ENCODE measurements at regions not wholly inside any gene's neighbourhood (a gene's known extent, or its start where the extent isn't known, plus 50 kb on each side); places are given as distances from the start of the nearest gene placed in this dataset.

DNA sequence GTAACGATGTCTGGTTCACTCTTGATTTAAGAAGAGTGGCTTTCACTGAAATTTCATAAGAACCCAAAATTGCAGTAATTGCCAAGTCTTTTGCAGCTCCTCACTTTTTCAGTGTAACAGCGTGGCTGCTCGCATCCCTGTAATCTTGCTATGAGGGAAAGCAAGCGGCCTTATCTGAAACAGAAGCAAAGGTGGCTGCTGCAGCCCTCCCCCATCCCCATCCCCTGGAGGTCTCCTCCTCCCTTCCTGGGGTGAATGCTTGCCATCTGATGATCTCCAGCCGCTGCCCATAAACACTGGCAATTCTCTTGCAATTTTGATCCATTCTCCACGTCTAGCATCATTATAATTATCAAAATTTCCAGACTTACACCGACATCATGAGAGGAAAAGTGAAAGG lies 182.5 kb upstream of the ASIC2 start:
- no peak for DNase-seq (ENCODE audit: low read depth, low spot score)

DNA sequence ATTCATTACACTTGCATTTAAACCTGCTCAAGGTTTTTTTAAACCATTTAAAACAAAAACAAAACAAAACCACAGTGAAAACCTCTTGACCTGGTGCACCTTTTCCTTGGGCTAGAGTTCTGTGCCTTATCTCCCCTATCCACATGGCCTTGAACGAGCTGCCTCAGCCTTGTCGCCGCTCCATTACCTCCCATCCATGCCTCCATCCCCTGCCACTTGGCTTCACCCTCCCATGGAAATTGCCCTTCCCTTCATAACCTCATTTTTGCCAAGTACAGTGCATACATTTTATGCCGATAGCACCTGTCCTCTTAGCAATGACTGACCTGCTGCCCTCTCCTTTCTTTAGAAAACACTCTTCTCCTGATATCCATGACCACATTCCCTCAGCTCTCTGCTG lies 188.6 kb upstream of the ASIC2 start:
- no peak for DNase-seq (ENCODE audit: low read depth, low spot score)

DNA sequence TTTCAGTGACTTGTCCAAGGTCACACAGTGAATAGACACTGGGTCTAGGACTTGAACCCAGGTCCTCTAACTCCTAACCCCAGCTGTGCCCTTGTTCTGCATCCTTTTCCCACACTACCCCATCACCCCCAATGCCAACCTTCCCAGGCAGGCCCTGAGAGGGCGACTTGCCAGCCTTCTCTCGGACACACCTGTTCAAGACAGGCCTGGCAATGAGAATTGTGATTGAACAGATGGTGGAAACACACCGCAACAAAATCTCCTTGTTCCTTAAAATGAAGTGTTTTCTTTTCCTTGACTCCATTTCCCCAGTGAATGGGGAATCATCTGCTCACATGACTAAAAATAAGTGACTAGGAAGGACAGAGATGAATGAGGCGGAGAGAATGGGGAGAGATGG lies 189.5 kb upstream of the ASIC2 start:
- DNase-seq (ENCODE audit: low read depth, low spot score): no peak

DNA sequence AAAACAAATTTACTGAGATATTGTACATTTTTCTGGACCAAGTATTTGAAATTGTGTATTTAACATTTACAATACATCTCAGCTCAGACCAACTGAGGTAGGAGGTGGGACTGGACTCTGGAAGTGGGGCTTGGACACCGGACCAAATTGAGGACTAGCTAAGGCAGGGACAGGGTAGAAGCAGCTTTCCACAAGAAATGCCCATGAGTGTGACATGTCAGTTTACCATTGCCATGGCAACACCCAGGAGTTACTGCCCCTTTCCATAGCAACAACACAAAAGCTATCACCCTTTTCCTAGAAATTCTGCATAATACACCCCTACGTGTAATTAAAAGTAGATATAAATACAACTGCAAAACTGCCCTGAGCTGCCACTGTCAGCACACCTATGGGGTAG lies 191.5 kb upstream of the ASIC2 start:
- no peak for DNase-seq (ENCODE audit: low read depth, low spot score)

DNA sequence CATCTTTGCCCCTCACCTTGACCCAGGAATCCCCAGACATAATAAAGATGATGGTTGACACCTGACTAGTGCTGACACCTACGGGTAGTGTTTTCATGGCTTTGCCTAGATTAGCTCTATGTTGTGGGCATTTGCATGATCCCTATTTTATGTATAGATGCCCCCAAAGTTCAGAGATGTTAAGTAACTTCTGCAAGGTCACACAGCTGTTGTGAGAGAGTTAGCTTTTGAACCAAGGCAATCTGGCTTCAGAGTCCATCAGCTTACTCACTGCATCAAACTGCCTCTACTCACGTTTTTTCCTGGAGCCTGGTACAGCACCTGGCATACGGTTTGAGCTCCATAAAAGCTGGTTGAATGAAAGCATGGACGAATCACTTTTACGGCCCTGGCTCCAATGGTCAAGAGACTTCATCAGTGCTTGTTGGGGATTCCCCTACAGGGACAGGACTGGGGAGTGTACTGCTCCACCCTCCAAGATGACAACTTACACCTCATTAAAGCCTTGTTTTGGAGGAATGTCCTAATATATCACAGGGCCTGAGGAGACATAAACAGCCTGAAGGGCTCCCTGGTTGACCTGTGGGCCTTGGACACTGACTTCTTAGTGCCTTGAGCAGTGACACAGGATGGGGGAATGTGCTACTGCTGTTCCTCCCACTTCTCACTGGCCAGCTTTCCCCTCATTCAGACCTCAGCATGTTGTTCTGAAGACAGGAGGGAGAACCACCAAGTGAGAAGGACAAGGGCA lies 193.2 kb upstream of the ASIC2 start:
- DNase-seq (ENCODE audit: low read depth, low spot score): no peak

DNA sequence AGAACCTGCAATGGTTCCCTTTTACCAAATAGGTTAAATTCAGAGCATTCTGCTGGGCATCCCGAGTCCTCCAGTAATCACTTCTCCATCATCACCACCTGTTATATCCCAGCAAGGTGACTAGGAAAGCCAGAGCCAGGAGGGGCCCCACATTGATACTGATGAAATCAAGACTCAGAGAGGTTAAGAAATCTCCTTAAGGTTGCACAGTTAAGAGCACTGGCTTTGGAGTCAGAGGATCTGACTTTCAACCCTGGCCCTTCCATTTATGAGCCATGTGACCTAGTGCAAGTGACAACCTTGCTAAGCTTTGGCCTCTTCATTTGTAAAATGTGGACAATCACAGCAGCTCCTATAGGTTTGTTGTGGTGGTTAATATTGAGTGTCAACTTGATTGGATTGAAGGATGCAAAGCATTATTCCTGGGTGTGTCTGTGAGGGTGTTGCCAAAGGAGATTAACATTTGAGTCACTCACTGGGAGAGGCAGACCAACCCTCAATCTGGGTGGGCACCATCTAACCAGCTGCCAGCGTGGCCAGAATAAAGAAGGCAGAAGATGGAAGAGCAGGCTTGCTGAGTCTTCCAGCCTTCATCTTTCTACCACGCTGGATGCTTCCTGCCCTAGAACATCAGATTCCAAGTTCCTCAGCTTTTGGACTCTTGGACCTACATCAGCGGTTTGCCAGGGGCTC lies 194.2 kb upstream of the ASIC2 start:
- DNase-seq (ENCODE audit: low read depth, low spot score): no peak

DNA sequence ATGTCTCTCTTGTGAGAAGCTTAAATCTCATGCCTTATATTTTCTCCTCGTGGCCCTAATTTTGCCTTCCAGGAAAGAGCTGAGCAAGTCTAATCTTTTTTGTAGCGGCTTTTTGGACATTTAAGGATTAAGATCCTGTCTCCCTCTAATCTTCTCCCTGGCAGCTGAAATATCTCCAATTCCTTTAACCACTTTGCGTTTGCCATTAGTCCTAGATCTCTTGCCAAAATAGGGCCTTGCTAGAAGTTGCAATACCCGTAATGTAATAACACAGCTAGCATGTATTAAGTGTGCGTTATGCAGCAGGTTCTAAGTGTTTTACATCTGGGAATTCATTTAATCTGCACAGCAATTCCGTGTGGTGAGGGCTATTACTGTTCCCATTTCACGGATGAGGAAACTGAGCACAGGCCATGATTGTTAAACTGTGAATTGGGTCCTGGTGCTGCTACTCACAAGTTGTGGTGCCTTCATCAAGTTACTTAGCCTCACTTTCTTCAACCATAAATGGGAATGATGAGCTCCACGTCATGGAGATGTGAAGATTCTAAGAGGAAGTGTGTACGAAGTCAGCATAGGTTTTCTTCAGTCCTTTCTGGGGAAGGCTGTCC lies 198.9 kb upstream of the ASIC2 start:
- no peak for DNase-seq (ENCODE audit: low read depth, low spot score)

DNA sequence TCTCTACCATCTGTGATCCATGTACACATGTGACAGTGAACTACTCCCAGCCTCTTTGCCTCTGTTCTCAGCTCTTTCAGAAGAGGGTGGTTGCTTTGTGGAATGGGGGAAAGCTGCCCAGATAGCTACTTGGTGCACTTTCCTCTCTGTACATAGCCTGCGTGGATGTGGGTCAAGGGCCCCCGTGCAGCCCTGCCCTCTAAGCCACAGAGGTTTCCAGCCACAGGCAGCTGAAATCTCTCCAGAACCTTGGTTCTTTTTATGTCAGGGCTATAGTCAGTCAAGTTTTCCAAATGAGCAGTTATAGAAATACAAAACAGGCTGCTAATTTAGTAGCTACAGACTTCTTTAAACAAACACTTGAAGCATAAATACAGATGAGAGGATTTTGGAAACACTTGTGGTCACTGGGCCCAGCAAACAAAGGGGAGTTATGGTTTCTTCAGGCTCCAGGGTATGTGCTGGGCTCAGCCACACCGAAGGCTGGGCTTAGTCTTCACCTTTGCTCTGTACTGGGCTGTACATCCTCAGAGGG lies 199.7 kb upstream of the ASIC2 start:
- no peak for DNase-seq (ENCODE audit: low read depth, low spot score)

DNA sequence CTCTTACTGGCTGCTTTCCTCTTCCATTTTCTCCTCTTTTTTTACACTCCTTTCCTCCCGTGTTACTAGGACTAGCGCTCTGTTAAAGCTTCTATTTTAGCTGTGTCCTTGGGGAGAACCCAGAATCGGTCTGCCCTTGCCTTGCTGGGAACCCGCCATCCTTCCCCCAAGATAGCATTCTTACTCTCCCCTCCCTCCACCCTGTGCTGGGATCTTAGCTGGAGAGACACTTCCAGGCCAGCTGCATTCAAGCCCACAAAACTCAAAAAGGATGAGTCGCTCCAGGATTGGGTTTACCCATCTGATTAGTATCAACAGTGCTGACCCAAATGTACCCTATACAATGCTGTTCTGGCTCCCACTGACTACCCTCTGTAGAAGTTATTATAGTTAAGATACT lies 200.5 kb upstream of the ASIC2 start:
- DNase-seq (ENCODE audit: low read depth, low spot score): no peak

DNA sequence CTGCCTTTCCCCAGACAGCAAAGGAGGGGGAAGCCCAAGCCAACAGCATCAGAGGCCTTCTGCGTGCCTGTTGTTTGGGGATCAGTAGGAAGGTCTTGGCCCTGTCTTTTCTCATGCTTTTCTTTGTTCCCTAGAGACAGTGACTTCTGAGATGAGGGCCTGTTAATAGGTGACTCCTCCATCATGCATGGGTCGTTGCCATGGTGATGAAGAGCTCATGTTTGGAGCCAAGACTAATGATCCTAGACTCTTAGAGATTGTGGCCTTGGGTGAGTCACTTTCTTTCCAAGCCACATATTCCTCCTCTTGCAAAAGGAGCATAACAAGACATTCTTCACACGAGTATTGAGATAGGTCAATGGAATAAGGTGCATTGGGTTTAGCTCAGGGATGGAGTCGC lies 201.1 kb upstream of the ASIC2 start:
- no peak for DNase-seq (ENCODE audit: low read depth, low spot score)

DNA sequence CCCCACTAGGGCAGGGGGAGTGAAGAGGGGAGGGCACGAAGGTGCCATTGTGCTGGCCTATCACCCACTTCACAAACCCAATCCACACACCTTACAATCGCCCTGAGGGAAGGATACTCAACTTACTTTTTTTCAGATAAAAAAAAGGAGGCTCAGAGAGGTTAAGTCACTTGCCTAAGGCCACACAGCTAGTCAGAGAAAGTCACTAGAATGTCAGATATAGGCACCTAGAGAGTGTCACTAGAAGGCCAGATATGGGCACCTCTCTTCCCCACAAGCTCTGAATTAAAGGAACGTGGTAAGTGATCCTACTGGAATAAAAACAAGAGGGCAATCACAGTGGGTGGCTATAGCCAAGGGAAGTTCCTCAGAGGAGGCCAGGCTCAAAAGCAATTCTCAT lies 204.5 kb upstream of the ASIC2 start:
- DNase-seq (ENCODE audit: low read depth, low spot score): no peak

DNA sequence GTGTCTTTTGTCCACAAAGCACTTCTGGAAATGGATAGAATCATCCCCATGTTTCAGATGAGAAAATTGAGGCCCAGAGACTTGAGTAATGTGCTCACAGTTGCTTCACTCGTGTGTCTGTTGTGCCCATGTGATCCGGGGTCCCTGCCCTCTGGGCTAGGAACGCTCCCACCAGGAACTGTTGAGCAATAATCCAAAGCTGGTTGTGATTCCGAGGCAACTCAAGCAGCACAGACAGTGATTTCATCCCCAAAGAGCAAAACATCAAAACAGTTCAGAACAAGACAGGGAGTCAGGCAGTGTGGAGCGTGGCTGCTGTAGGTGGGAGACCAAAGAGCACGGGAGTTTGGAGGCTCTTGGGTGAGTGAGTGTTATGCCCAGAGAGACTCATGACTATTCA lies 205.0 kb upstream of the ASIC2 start:
- no peak for DNase-seq (ENCODE audit: low read depth, low spot score)

DNA sequence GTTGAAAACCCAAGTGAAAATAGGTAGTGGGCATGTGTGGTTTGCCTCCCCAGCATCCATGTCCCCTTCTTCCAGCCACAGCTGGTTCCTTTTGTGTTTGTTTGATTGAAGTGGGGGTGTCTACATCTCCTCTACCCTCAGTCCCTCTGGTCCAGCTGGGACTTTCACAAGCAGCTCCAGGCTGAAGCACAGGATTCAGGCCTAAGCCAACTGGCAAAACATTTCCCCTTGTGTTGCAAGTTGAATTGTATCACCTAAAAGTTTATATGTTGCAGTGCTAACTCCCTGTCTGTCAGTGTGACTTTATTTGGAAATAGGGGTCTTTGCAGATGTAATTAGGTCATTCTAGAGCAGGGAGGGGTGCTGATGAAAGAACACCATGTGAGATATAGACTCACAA lies 205.9 kb upstream of the ASIC2 start:
- no peak for DNase-seq (ENCODE audit: low read depth, low spot score)

DNA sequence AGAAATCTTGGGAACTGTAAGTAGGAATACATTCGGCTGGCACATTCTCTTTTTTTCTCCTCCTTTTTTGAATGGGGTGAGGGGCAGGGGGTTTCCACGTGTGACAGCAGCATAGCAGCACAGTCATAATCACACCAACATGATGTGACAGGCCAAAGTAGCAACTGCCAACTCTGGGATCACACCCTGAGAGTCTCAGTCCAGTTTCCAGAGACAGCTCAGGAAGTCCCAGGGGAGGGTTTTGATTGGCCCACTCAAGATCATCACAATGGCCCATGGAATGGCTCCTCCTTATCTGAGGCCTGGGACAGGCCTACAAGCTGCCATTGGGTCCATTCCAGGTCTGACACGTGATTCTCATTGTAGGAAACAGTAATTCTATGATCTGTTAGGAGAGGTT lies 207.1 kb upstream of the ASIC2 start:
- no peak for DNase-seq (ENCODE audit: low read depth, low spot score)

DNA sequence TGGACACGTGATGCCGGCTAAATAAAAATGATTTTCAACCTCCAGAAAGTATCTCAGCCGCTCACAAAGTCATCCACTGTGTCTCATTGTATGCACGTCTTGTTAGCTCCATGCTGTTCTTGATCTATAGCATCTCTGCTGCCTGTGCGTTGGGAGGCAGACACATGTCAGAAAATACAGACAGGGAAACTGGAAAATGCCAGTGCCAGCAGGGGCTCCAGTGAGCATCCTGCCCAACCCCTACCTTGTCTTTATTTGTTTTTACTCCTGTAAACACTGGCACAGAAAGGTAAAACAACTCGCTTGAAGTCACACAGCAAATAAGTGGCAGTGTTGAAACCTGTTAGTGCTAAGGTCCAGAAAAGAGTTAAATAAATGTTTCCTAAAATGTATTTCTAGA lies 208.1 kb upstream of the ASIC2 start:
- DNase-seq (ENCODE audit: low read depth, low spot score): no peak

DNA sequence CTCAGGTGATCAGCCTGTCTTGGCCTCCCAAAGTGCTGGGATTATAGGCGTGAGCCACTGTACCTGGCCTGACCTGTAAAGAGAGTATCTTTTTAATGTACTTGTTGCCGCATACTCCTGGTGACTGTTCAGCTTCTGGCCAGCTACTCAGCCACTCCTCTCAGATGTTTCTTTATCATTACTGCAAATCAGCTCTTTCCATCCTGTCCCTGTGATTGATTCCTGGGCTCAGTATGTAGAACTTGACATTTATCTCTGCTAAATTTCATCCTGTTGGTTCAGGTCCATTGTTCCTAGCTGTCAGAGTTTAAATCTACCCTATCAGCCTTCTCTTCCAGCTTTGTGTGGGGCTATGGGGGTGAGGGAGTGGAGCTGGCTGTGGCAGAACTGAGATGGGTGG lies 211.5 kb upstream of the ASIC2 start:
- no peak for DNase-seq (ENCODE audit: low read depth, low spot score)

DNA sequence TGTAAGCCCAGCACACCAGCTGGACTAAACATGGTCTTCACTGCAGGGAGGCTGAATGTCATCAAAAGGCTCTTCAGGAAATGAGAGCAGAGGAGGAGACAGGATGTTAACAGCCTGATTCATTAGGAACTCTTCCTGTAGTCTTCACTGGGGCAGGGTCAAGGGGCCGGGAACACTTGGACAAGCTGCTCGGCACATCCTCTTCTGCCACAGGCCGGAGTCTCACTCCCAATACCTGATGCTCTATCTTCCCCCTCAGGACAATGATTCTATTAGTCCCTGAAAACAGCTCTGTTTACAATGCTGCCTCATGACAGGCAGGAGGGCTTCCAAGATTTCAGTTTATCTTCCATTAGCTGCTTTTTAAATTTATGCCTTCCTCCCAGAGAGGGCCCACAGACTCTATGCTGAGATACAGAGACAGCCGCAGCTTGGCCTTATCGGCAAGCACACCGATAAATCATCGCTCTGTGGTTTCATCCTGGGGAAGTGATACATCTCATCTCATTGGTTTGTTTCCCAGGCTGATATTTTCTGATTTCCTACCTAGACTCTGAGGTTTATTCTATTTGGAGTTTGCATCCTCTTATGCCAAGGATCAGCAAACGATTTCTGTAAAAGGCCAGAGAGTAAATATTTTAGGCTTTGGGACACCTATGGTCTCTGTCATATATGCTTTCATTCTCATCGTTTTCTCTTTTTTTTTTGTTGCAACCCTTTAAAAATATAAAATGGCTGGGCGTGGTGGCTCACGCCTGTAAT lies 214.0 kb upstream of the ASIC2 start:
- DNase-seq (ENCODE audit: low read depth, low spot score): no peak

DNA sequence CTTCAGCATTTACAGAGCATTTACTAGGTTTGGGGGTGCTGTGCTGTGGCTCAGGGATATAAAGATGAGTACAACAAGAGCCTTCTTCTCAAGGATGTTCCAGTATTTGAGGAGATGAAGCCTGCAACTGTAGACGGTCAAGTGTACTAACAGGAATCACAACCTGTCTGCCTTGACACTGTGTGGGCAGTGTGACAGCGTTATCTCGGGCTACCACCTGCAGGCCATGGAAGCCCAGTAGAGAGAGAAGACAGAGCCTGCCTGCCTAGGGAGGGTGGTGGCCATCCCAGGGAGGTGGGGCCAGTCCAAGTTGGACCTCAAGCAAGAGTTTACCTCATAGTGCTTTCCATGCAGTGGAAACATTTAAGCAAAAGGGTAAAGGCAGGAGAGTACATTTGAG lies 215.1 kb upstream of the ASIC2 start:
- no peak for DNase-seq (ENCODE audit: low read depth, low spot score)

DNA sequence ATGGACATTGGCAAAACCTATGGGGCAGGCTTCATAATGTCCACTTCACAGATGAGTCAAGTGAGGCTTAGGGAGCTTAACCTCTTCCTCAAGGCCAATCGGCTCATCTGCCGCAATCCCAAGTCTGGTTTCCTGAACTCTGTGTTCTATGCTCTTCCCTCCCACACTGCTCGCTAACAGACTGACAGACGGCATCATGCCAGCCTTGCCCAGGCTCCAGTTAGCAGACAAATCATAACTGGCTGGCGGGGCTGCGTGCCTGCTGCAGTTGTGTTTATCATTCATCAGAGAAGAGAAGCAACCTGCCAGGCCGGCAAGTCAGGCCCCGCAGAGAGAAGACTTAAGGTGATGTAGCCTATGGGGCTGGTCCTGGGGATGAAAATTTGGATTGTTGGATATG lies 216.2 kb upstream of the ASIC2 start:
- no peak for DNase-seq (ENCODE audit: low read depth, low spot score)

DNA sequence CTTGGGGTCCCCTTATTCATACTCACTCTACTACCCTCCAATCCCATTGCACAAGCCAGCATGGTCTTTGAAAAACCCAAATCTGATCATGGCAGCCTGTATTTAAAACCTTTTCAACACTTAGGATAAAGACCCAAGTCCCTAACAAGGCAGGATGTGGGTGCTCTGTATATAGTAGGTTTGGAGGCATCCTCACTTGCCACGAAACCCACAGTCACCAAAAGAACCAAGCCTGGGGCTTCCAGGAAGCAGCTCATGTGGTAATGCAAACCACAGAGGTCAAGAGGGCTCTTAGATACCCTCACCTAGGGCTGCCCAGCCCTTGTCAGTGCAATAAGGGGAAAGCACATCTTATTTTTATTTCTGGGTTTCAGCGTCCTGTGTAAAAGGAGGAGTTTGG lies 218.6 kb upstream of the ASIC2 start:
- no peak for DNase-seq (ENCODE audit: low read depth, low spot score)

DNA sequence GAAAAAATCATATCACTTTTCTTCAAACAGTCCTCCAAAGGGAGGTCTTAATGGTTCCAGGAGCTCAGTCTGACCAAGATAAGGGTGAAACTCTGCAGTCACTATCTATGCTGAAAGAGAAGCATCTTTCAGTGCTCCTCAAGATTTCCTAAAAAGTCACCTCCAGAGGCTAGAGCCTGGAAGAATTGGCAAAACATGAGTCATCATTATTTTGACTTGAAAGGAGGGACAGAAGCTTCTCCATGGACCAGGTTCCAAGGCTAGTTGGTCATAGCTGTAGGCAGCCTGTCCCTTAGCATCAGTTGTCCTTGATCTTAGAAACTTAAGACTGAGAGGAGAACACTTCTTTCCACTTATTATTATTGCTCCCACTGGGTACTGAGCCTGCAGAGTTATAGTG lies 219.0 kb upstream of the ASIC2 start:
- no peak for DNase-seq (ENCODE audit: low read depth, low spot score)

DNA sequence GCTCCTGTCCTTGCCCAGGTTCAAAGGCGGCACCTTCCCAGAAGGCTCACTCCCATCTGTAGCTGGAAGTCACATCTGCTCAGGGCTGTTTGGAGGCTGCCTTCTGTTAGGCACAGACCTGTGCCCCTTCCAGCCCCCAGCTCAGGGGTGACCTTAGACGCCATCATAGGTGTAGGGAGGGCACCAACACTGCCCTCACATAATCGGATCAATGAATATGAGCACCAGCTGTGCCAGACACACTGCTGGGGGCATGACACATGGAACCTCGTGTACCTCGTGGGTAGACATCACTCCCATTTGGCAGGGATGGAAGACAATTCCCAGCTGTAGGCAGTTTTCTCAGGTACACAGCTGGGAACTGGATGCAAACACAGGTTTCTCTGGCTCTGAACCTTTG lies 220.7 kb upstream of the ASIC2 start:
- no peak for DNase-seq (ENCODE audit: low read depth, low spot score)

Data from activated CD4-positive, CD25-positive, alpha-beta regulatory T cell treated with anti-CD3 and anti-CD28 coated beads, Interleukin-2, amount 50 U/mL, for 16 hours (primary cell).